HCT116 (cell line): ENCODE measurements at regions not wholly inside any gene's neighbourhood (a gene's known extent, or its start where the extent isn't known, plus 50 kb on each side); places are given as distances from the start of the nearest gene placed in this dataset.

Source experiments
- ATAC-seq: fragments of 200-7000 bp; cut with Tn5 transposase; 2 replicates; pipeline ENCODE4 v1.9.1; 2020; ENCODE audit warnings: mild to moderate bottlenecking, moderate library complexity
- BruUV-seq: library from RNA; stranded (reverse); fragments of 400-500 nt; replicated peaks from 2 replicates; lab custom pipeline; 2021; lab: Mats Ljungman, UMichigan
- CTCF ChIA-PET: fragments of 300-600 bp; sonication (Branson Sonifier 250); formaldehyde crosslinking; loops from one replicate; lab custom pipeline; 2021; ENCODE audit warnings: antibody characterized with exemption; lab: Charles Lee
- POLR2A ChIA-PET: fragments of 300-600, 350-600 bp; sonication (Branson Sonifier 250); formaldehyde crosslinking; loops from one replicate; lab custom pipeline; 2021; ENCODE audit warnings: antibody characterized with exemption; lab: Charles Lee
- RAD21 ChIA-PET, 2 experiments: fragments of 300-600 bp; sonication (Branson Sonifier 250); formaldehyde crosslinking; loops; one replicate each; lab custom pipeline; 2023; ENCODE audit warnings: low total read pairs in 2 of 2; ENCODE audit not compliant: uncharacterized antibody in 2 of 2, unreplicated experiment in 2 of 2, low non-redundant PET in 1 of 2; lab: Charles Lee
- DNase-seq: peaks from one replicate; pipeline ENCODE4 v3.0.0-alpha.2; 2010; ENCODE audit warnings: low read depth, low spot score
- H2AFZ ChIP-seq: fragments of 200-600 bp; shearing (Covaris generic), sonication (generic); 2 replicates; pipeline ENCODE4 v1.6.1; 2017; ENCODE audit warnings: low read depth, mixed run types, mixed read lengths, antibody characterized with exemption, low read length; ENCODE audit not compliant: poor library complexity, severe bottlenecking
- H3K27ac ChIP-seq: 2 replicates; pipeline ENCODE4 v1.5.1; 2012; ENCODE audit warnings: low read depth, low read length
- H3K27me3 ChIP-seq: fragments of 200-600 bp; sonication (generic); 2 replicates; pipeline ENCODE4 v1.6.1; 2016; ENCODE audit warnings: mixed run types, low read length, mixed read lengths; ENCODE audit not compliant: insufficient read depth
- H3K36me3 ChIP-seq, 2 experiments: fragments of 200-500 bp in 1 of 2; fragments of 200-600 bp in 1 of 2; sonication (Bioruptor generic) in 1 of 2; sonication (generic) in 1 of 2; 2 replicates each; pipeline versions ENCODE4 v1.5.1 to v1.6.1; 2014 to 2016; ENCODE audit warnings: low read length in 2 of 2, inconsistent platforms in 1 of 2, mixed read lengths in 1 of 2, mixed run types in 1 of 2; ENCODE audit not compliant: insufficient read depth in 2 of 2, control insufficient read depth in 1 of 2
- H3K4me1 ChIP-seq, 2 experiments: fragments of 200-600 bp in 1 of 2; sonication (generic) in 1 of 2; 2 replicates each; pipeline versions ENCODE4 v1.5.1 to v1.6.1; 2012 to 2017; ENCODE audit warnings: low read length in 2 of 2, inconsistent platforms in 1 of 2, mild to moderate bottlenecking in 1 of 2, mixed read lengths in 1 of 2, mixed run types in 1 of 2, moderate library complexity in 1 of 2; ENCODE audit not compliant: insufficient read depth in 2 of 2, control insufficient read depth in 1 of 2
- H3K4me2 ChIP-seq: fragments of 200-600 bp; sonication (generic); 2 replicates; pipeline ENCODE4 v1.6.1; 2017; ENCODE audit warnings: mixed run types, low read length, mixed read lengths
- H3K4me3 ChIP-seq, 2 experiments: fragments of 200-600 bp in 1 of 2; sonication (generic) in 1 of 2; replicated peaks in 1 of 2; 2 replicates each; pipeline ENCODE4 v1.5.1; 2011 to 2016; ENCODE audit warnings: low read length in 2 of 2, control low read depth in 1 of 2, low read depth in 1 of 2, mild to moderate bottlenecking in 1 of 2, mixed read lengths in 1 of 2, mixed run types in 1 of 2
- H3K79me2 ChIP-seq: fragments of 200-600 bp; sonication (generic); 2 replicates; pipeline ENCODE4 v1.6.1; 2017; ENCODE audit warnings: mild to moderate bottlenecking, mixed run types, low read length, moderate library complexity, mixed read lengths; ENCODE audit not compliant: insufficient read depth
- H3K9ac ChIP-seq: fragments of 200-600 bp; sonication (generic); 2 replicates; pipeline ENCODE4 v1.6.1; 2016; ENCODE audit warnings: low read length, mixed read lengths
- H3K9me2 ChIP-seq: fragments of 200-600 bp; sonication (generic), shearing (Covaris generic); 2 replicates; pipeline ENCODE4 v1.6.1; 2017; ENCODE audit warnings: mixed run types, mild to moderate bottlenecking, moderate library complexity; ENCODE audit not compliant: insufficient read depth
- H3K9me3 ChIP-seq, 2 experiments: fragments of 200-500 bp in 1 of 2; fragments of 200-600 bp in 1 of 2; sonication (Bioruptor generic) in 1 of 2; sonication (generic) in 1 of 2; 2 replicates each; pipeline ENCODE4 v1.6.1; 2014 to 2017; ENCODE audit warnings: low read length in 2 of 2, mixed read lengths in 2 of 2, inconsistent platforms in 1 of 2, low read depth in 1 of 2, mild to moderate bottlenecking in 1 of 2, mixed run types in 1 of 2, moderate library complexity in 1 of 2; ENCODE audit not compliant: control insufficient read depth in 1 of 2, insufficient read depth in 1 of 2
- H4K20me1 ChIP-seq: fragments of 200-600 bp; sonication (generic), shearing (Covaris generic); 2 replicates; pipeline ENCODE4 v1.6.1; 2017; ENCODE audit warnings: mixed run types, mild to moderate bottlenecking, moderate library complexity; ENCODE audit not compliant: insufficient read depth
- ATF3 ChIP-seq: IDR thresholded peaks from 2 replicates; pipeline ENCODE4 v1.6.1; 2012
- CEBPB ChIP-seq: IDR thresholded peaks from 2 replicates; pipeline ENCODE4 v1.6.1; 2012; ENCODE audit warnings: low read depth
- EZH2phosphoT487 ChIP-seq: fragments of 200-600 bp; IDR thresholded peaks from 2 replicates; pipeline ENCODE4 v1.6.1; 2018; ENCODE audit warnings: antibody characterized with exemption, borderline replicate concordance
- FOSL1 ChIP-seq: IDR thresholded peaks from 2 replicates; pipeline ENCODE4 v1.6.1; 2012; ENCODE audit warnings: low read depth
- POLR2A ChIP-seq: IDR thresholded peaks from 2 replicates; pipeline ENCODE4 v1.7.0; 2011; ENCODE audit warnings: borderline replicate concordance; ENCODE audit not compliant: insufficient read depth, insufficient read length; ENCODE audit errors: extremely low read depth
- RAD21 ChIP-seq: IDR thresholded peaks from 2 replicates; pipeline ENCODE4 v1.6.1; 2012; ENCODE audit warnings: low read depth, mild to moderate bottlenecking
- SP1 ChIP-seq: IDR thresholded peaks from 2 replicates; pipeline ENCODE4 v1.6.1; 2012; ENCODE audit warnings: low read depth
- TCF7L2 ChIP-seq: IDR thresholded peaks from 2 replicates; pipeline ENCODE4 v1.7.0; 2011; ENCODE audit warnings: borderline replicate concordance, inconsistent platforms; ENCODE audit not compliant: insufficient read depth, insufficient read length; ENCODE audit errors: extremely low read depth
- YY1 ChIP-seq: IDR thresholded peaks from 2 replicates; pipeline ENCODE4 v1.6.1; 2011; ENCODE audit warnings: low read length, low read depth, moderate library complexity, mild to moderate bottlenecking; ENCODE audit not compliant: insufficient replicate concordance; ENCODE audit errors: extremely low read depth
- ZBTB33 ChIP-seq: IDR thresholded peaks from 2 replicates; pipeline ENCODE4 v1.6.1; 2011; ENCODE audit warnings: mild to moderate bottlenecking, low read length, moderate library complexity; ENCODE audit not compliant: insufficient replicate concordance; ENCODE audit errors: extremely low read depth
- ZFX ChIP-seq: fragments of 450-650 bp; IDR thresholded peaks from 2 replicates; pipeline ENCODE4 v1.6.1; 2017
- intact Hi-C: fragments of 100-400 bp; cut with micrococcal nuclease; formaldehyde crosslinking; loops from 2 replicates; pipeline ENCODE4 v1.10.0; 2022

- no peak for DNase-seq
- intact Hi-C loops = no loop called here
- Histone ChIP-seq H3K9me3 (no peaks in the 10 kb centered on the region), H4K20me1 (no peaks in the 10 kb centered on the region), H3K36me3 (no peaks in the 10 kb centered on the region), H3K9me2 (no peaks in the 10 kb centered on the region), H3K27ac (no peak overlapping the region)
- CTCF ChIA-PET = no interaction called here
- no peak for ATAC-seq
- BruUV-seq = no TSS peak
- TF ChIP-seq YY1 (no peak), FOSL1 (no peak), ATF3 (no peak), ZFX (no peak), ZBTB33 (no peak)
- TF ChIP-seq, all 23 proteins: peak for 0
- RAD21 ChIA-PET = no interaction called here
- Histone ChIP-seq H3K27me3 (no peaks in the 10 kb centered on the region), H3K79me2 (no peaks in the 10 kb centered on the region), H3K4me1 (no peaks in the 10 kb centered on the region), H2AFZ (no peak overlapping the region), H3K4me2 (no peak overlapping the region), H3K9ac (no peak overlapping the region), H3K4me3 (no peak overlapping the region)
- POLR2A ChIA-PET = no interaction called here
Measured at GRCh38 chr1:229161740-229162139, 109.2 kb upstream of the RAB4A start.

- TF ChIP-seq POLR2A = no peak
- TF ChIP-seq YY1 = no peak
- TF ChIP-seq CEBPB = no peak
- TF ChIP-seq ZFX = no peak
- TF ChIP-seq ATF3 = no peak
- no peak for TF ChIP-seq EZH2phosphoT487
- TF ChIP-seq TCF7L2 = no peak
- TF ChIP-seq SP1 = no peak
- no peak for TF ChIP-seq RAD21
- TF ChIP-seq, all 23 proteins: peak for 0
- no peak overlapping the region for H2AFZ ChIP-seq
- H3K4me2 ChIP-seq = no peak overlapping the region
- no peaks in the 10 kb centered on the region for H3K9me2 ChIP-seq
- H3K4me3 ChIP-seq = no peak overlapping the region
- ChIA-PET POLR2A (no interaction called here), RAD21 (no interaction called here), CTCF (no interaction called here)
- DNase-seq = no peak
- no peaks in the 10 kb centered on the region for H3K79me2 ChIP-seq
- H3K9ac ChIP-seq = no peak overlapping the region
- no peak overlapping the region for H3K27ac ChIP-seq
- no TSS peak for BruUV-seq
- no peaks in the 10 kb centered on the region for H3K36me3 ChIP-seq
- H3K27me3 ChIP-seq = no peaks in the 10 kb centered on the region
- no peaks in the 10 kb centered on the region for H3K9me3 ChIP-seq
- H3K4me1 ChIP-seq = no peaks in the 10 kb centered on the region
- intact Hi-C loops = no loop called here
- no peak for ATAC-seq
- no peaks in the 10 kb centered on the region for H4K20me1 ChIP-seq
Measured at GRCh38 chr1:229162825-229163515, 107.9 kb upstream of the RAB4A start.
